GM23338 (cell line): ENCODE measurements at regions not wholly inside any gene's neighbourhood (a gene's known extent, or its start where the extent isn't known, plus 50 kb on each side); places are given as distances from the start of the nearest gene placed in this dataset.

Source experiments
- ATAC-seq: fragments of 200-7000 bp; cut with Tn5 transposase; 3 replicates; pipeline ENCODE4 v1.9.1; 2020
- DNase-seq: peaks from one replicate; pipeline ENCODE4 v3.0.0-alpha.2; 2015; ENCODE audit warnings: low spot score
- H2AFZ ChIP-seq: fragments of 200-600 bp; sonication (generic); 2 replicates; pipeline ENCODE4 v1.8.0; 2016; ENCODE audit warnings: antibody characterized with exemption, mild to moderate bottlenecking, moderate library complexity
- H3F3A ChIP-seq: fragments of 200-600 bp; sonication (generic); replicated peaks from 2 replicates; pipeline ENCODE4 v1.8.0; 2017; ENCODE audit warnings: antibody characterized with exemption, mixed run types, low read depth
- H3K27ac ChIP-seq: fragments of 200-600 bp; sonication (generic); 2 replicates; pipeline ENCODE4 v1.6.1; 2016; ENCODE audit warnings: low read depth
- H3K27me3 ChIP-seq: fragments of 200-600 bp; sonication (generic); 2 replicates; pipeline ENCODE4 v1.8.0; 2016; ENCODE audit warnings: mild to moderate bottlenecking, mixed run types, moderate library complexity; ENCODE audit not compliant: insufficient read depth
- H3K36me3 ChIP-seq: fragments of 200-600 bp; sonication (generic); 2 replicates; pipeline ENCODE4 v1.8.0; 2016; ENCODE audit warnings: mild to moderate bottlenecking; ENCODE audit not compliant: insufficient read depth
- H3K4me1 ChIP-seq: fragments of 200-600 bp; sonication (generic); 2 replicates; pipeline ENCODE4 v1.8.0; 2016; ENCODE audit warnings: mild to moderate bottlenecking, moderate library complexity; ENCODE audit not compliant: insufficient read depth
- H3K4me2 ChIP-seq: fragments of 200-600 bp; sonication (generic); 2 replicates; pipeline ENCODE4 v1.7.1; 2017; ENCODE audit warnings: mixed run types
- H3K4me3 ChIP-seq: fragments of 200-600 bp; sonication (generic); 2 replicates; pipeline ENCODE4 v1.6.1; 2016; ENCODE audit warnings: mixed run types
- H3K79me2 ChIP-seq: fragments of 200-600 bp; sonication (generic); replicated peaks from 2 replicates; pipeline ENCODE4 v1.8.0; 2017; ENCODE audit warnings: mild to moderate bottlenecking; ENCODE audit not compliant: insufficient read depth
- H3K9me2 ChIP-seq: fragments of 200-600 bp; sonication (generic); 2 replicates; pipeline ENCODE4 v1.8.0; 2017; ENCODE audit not compliant: insufficient read depth
- H4K20me1 ChIP-seq: fragments of 200-600 bp; sonication (generic); replicated peaks from 2 replicates; pipeline ENCODE4 v1.8.0; 2017; ENCODE audit warnings: mild to moderate bottlenecking; ENCODE audit not compliant: insufficient read depth
- H3K27ac Mint-ChIP-seq: 2 replicates; pipeline ENCODE4 v1.8.0; 2020; ENCODE audit warnings: inconsistent platforms, mild to moderate bottlenecking, moderate library complexity, mixed read lengths
- H3K27me3 Mint-ChIP-seq: 3 replicates; pipeline ENCODE4 v1.8.0; 2022; ENCODE audit warnings: low read depth, mild to moderate bottlenecking, moderate library complexity, mixed read lengths, inconsistent platforms; ENCODE audit not compliant: insufficient read depth, poor library complexity
- H3K36me3 Mint-ChIP-seq: 3 replicates; pipeline ENCODE4 v1.8.0; 2021; ENCODE audit warnings: low read depth, mild to moderate bottlenecking, inconsistent platforms, moderate library complexity, mixed read lengths
- H3K4me1 Mint-ChIP-seq: 3 replicates; pipeline ENCODE4 v1.8.0; 2020; ENCODE audit warnings: mild to moderate bottlenecking, inconsistent platforms, mixed read lengths
- H3K4me3 Mint-ChIP-seq: 3 replicates; pipeline ENCODE4 v1.8.0; 2021; ENCODE audit warnings: moderate library complexity, mild to moderate bottlenecking, inconsistent platforms, mixed read lengths
- H3K9me3 Mint-ChIP-seq: 3 replicates; pipeline ENCODE4 v1.8.0; 2020; ENCODE audit warnings: moderate library complexity, mild to moderate bottlenecking, inconsistent platforms, mixed read lengths
- CREB1 ChIP-seq: fragments of 250-450 bp; sonication (Bioruptor Pico); IDR thresholded peaks from 2 replicates; pipeline ENCODE4 v1.5.0; 2020; ENCODE audit warnings: low read depth, mild to moderate bottlenecking, moderate library complexity
- ETS1 ChIP-seq: IDR thresholded peaks from 2 replicates; pipeline ENCODE4 v1.6.1; 2016; ENCODE audit warnings: antibody characterized with exemption
- EZH2 ChIP-seq: fragments of 200-600 bp; sonication (generic); IDR thresholded peaks from one replicate; pipeline ENCODE4 v1.8.0; 2017; ENCODE audit warnings: antibody characterized with exemption, mild to moderate bottlenecking, low read depth; ENCODE audit not compliant: unreplicated experiment
- EZH2phosphoT487 ChIP-seq: fragments of 200-600 bp; sonication (generic); IDR thresholded peaks from one replicate; pipeline ENCODE4 v1.8.1; 2018; ENCODE audit warnings: antibody characterized with exemption; ENCODE audit not compliant: unreplicated experiment
- JUNB ChIP-seq: IDR thresholded peaks from one replicate; pipeline ENCODE4 v1.6.1; 2016; ENCODE audit warnings: antibody characterized with exemption; ENCODE audit not compliant: unreplicated experiment
- NANOG ChIP-seq: IDR thresholded peaks from 2 replicates; pipeline ENCODE4 v1.6.1; 2016; ENCODE audit warnings: antibody characterized with exemption, borderline replicate concordance
- POLR2AphosphoS5 ChIP-seq: IDR thresholded peaks from 2 replicates; pipeline ENCODE4 v1.6.1; 2016; ENCODE audit warnings: antibody characterized with exemption, low read depth
- STAT1 ChIP-seq: IDR thresholded peaks from one replicate; pipeline ENCODE4 v1.6.1; 2016; ENCODE audit warnings: antibody characterized with exemption; ENCODE audit not compliant: unreplicated experiment
- ZNF114 ChIP-seq: fragments of 250-450 bp; sonication (Bioruptor Pico); IDR thresholded peaks from 2 replicates; pipeline ENCODE4 v1.5.0; 2020; ENCODE audit warnings: mild to moderate bottlenecking, moderate library complexity
- ZNF331 ChIP-seq: fragments of 250-450 bp; sonication (Bioruptor Pico); IDR thresholded peaks from 2 replicates; pipeline ENCODE4 v1.5.0; 2020; ENCODE audit warnings: low read depth, mild to moderate bottlenecking, moderate library complexity
- ZNF462 ChIP-seq: fragments of 250-450 bp; sonication (Bioruptor Pico); IDR thresholded peaks from 2 replicates; pipeline ENCODE4 v1.5.0; 2020; ENCODE audit warnings: mild to moderate bottlenecking, moderate library complexity
- TF ChIP-seq, protein P1 (sequence below): IDR thresholded peaks from one replicate; pipeline ENCODE4 v1.6.1; 2018; ENCODE audit warnings: antibody characterized with exemption; ENCODE audit not compliant: unreplicated experiment
- TF ChIP-seq, protein P2 (sequence below), 2 experiments: fragments of 200-600 bp in 1 of 2; sonication (generic) in 1 of 2; conservative IDR thresholded peaks; 2 replicates each; pipeline versions ENCODE4 v1.5.1 to v1.6.1; 2016 to 2017; ENCODE audit warnings: antibody characterized with exemption in 2 of 2, low read depth in 2 of 2, mild to moderate bottlenecking in 2 of 2, moderate library complexity in 1 of 2

DNA sequence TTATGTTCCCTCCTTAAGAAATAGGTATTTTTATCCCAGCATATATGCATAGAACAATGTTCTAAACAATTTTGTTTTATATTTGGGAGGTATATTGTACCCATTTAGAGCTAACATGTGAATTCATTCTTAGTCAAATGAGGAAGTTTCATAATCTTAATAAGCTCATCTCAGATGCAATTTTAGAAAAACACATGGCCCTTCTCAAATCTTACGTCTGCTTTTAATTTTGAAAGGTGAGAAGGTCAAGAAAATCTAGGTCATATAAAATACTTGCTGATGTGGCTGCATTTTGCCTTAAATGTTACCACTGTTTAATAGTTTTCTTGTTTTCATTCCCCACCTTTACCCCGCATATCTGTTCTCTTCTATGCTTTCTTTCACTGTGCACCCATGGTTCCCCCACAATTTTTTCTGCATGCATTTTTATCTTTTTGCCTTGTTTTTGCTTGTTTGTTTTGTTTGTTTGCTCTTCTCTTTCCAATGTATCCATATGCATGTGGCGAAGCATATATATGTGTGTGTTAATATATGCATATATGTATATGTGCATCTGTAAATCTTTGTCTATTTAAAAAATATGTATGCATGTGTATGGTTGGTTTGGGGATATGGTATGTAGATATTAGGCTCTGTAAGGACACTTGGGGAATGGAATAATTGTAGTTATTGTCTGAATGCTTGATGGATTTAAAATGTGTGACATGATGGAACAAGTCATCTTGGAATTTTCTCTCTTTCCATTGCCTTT lies 317.1 kb downstream of the BCAT1 start:
- no peaks in the 10 kb centered on the region for H3K36me3 Mint-ChIP-seq
- no peaks in the 10 kb centered on the region for H3K9me3 Mint-ChIP-seq

More for the DNA sequence above, 317.1 kb downstream of the BCAT1 start:
- Histone ChIP-seq H3K4me1 (no peaks in the 10 kb centered on the region), H3K27me3 (no peaks in the 10 kb centered on the region), H3F3A (no peaks in the 10 kb centered on the region), H4K20me1 (no peaks in the 10 kb centered on the region; the same call in 1 of the 2 replicates), H3K27ac (no peak overlapping the region), H2AFZ (no peak overlapping the region), H3K36me3 (no peaks in the 10 kb centered on the region), H3K9me2 (no peaks in the 10 kb centered on the region), H3K79me2 (no peaks in the 10 kb centered on the region), H3K4me2 (no peak overlapping the region), H3K4me3 (no peak overlapping the region)
- DNase-seq, result no peak
- no peak overlapping the region for H3K4me3 Mint-ChIP-seq
- H3K27ac Mint-ChIP-seq, result no peak overlapping the region
- ATAC-seq, result no peak
- peaks cover 6% of the 10 kb centered on the region for H3K4me1 Mint-ChIP-seq
- peaks cover 2% of the 10 kb centered on the region for H3K27me3 Mint-ChIP-seq
- no peak for TF ChIP-seq ZNF331 (CRISPR knock-in tag)
- no peak for TF ChIP-seq EZH2
- no peak for TF ChIP-seq ETS1
- TF ChIP-seq, protein P1, sequence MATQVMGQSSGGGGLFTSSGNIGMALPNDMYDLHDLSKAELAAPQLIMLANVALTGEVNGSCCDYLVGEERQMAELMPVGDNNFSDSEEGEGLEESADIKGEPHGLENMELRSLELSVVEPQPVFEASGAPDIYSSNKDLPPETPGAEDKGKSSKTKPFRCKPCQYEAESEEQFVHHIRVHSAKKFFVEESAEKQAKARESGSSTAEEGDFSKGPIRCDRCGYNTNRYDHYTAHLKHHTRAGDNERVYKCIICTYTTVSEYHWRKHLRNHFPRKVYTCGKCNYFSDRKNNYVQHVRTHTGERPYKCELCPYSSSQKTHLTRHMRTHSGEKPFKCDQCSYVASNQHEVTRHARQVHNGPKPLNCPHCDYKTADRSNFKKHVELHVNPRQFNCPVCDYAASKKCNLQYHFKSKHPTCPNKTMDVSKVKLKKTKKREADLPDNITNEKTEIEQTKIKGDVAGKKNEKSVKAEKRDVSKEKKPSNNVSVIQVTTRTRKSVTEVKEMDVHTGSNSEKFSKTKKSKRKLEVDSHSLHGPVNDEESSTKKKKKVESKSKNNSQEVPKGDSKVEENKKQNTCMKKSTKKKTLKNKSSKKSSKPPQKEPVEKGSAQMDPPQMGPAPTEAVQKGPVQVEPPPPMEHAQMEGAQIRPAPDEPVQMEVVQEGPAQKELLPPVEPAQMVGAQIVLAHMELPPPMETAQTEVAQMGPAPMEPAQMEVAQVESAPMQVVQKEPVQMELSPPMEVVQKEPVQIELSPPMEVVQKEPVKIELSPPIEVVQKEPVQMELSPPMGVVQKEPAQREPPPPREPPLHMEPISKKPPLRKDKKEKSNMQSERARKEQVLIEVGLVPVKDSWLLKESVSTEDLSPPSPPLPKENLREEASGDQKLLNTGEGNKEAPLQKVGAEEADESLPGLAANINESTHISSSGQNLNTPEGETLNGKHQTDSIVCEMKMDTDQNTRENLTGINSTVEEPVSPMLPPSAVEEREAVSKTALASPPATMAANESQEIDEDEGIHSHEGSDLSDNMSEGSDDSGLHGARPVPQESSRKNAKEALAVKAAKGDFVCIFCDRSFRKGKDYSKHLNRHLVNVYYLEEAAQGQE, result no peak
- TF ChIP-seq NANOG, result no peak
- TF ChIP-seq CREB1 (CRISPR knock-in tag), result no peak
- no peak for TF ChIP-seq ZNF462
- no peak for TF ChIP-seq JUNB
- TF ChIP-seq EZH2phosphoT487, result no peak
- TF ChIP-seq ZNF114, result no peak
- TF ChIP-seq STAT1, result no peak
- TF ChIP-seq, protein P2, sequence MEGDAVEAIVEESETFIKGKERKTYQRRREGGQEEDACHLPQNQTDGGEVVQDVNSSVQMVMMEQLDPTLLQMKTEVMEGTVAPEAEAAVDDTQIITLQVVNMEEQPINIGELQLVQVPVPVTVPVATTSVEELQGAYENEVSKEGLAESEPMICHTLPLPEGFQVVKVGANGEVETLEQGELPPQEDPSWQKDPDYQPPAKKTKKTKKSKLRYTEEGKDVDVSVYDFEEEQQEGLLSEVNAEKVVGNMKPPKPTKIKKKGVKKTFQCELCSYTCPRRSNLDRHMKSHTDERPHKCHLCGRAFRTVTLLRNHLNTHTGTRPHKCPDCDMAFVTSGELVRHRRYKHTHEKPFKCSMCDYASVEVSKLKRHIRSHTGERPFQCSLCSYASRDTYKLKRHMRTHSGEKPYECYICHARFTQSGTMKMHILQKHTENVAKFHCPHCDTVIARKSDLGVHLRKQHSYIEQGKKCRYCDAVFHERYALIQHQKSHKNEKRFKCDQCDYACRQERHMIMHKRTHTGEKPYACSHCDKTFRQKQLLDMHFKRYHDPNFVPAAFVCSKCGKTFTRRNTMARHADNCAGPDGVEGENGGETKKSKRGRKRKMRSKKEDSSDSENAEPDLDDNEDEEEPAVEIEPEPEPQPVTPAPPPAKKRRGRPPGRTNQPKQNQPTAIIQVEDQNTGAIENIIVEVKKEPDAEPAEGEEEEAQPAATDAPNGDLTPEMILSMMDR (conservative IDR thresholded peaks at IDR 0.05; ENCODE audit: low read depth in 2 of 2), result no peak
- no peak for TF ChIP-seq POLR2AphosphoS5
